Nephron (organoid): ENCODE measurements at regions not wholly inside any gene's neighbourhood (a gene's known extent, or its start where the extent isn't known, plus 50 kb on each side); places are given as distances from the start of the nearest gene placed in this dataset.

Experiments used
- H3K27ac Mint-ChIP-seq, 3 experiments: 2 replicates each; pipeline ENCODE4 v1.8.0; 2020; ENCODE audit warnings: mixed read lengths in 3 of 3, mild to moderate bottlenecking in 2 of 3, moderate library complexity in 1 of 3
- H3K27me3 Mint-ChIP-seq: 2 replicates; pipeline ENCODE4 v1.8.0; 2021; ENCODE audit warnings: low read depth, mild to moderate bottlenecking, moderate library complexity, mixed read lengths
- H3K36me3 Mint-ChIP-seq: 2 replicates; pipeline ENCODE4 v1.8.0; 2020; ENCODE audit warnings: low read depth, mixed read lengths
- H3K4me1 Mint-ChIP-seq: 2 replicates; pipeline ENCODE4 v1.8.0; 2020; ENCODE audit warnings: mixed read lengths
- H3K4me3 Mint-ChIP-seq, 3 experiments: 2 replicates each; pipeline ENCODE4 v1.8.0; 2020; ENCODE audit warnings: mild to moderate bottlenecking in 3 of 3, mixed read lengths in 3 of 3, moderate library complexity in 2 of 3
- H3K9me3 Mint-ChIP-seq: 2 replicates; pipeline ENCODE4 v1.8.0; 2020; ENCODE audit warnings: mixed read lengths
- TF ChIP-seq, protein P1 (sequence below), 3 experiments: fragments of 200-600 bp; sonication (generic); IDR thresholded peaks; one replicate each; pipeline ENCODE4 v1.5.0; 2021; ENCODE audit warnings: antibody characterized with exemption in 3 of 3; ENCODE audit not compliant: unreplicated experiment in 3 of 3

DNA sequence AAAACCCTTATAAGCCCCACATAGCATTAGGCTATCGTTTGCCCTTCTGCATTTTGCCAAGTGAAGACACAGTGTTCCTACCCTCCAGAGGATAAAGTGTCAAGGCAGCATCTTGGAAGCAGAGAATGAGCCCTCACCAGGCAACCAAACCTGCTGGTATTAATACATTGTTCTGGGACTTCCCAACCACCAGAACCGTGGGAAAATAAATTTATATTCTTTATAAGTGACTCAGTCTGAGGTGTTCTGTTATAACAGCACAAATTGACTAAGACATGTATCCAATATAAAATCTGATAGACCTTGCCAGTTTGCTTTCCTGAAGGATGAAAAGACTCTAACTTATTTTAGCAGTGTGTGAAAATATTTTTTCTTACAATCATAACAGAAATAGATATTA, 792.5 kb upstream of the LRRC4C start:
- Mint-ChIP-seq H3K36me3 (no peaks in the 10 kb centered on the region), H3K4me3 (no peak overlapping the region), H3K4me1 (no peaks in the 10 kb centered on the region), H3K9me3 (peaks cover 3% of the 10 kb centered on the region), H3K27ac (no peak overlapping the region), H3K27me3 (no peaks in the 10 kb centered on the region)
- TF ChIP-seq, protein P1, sequence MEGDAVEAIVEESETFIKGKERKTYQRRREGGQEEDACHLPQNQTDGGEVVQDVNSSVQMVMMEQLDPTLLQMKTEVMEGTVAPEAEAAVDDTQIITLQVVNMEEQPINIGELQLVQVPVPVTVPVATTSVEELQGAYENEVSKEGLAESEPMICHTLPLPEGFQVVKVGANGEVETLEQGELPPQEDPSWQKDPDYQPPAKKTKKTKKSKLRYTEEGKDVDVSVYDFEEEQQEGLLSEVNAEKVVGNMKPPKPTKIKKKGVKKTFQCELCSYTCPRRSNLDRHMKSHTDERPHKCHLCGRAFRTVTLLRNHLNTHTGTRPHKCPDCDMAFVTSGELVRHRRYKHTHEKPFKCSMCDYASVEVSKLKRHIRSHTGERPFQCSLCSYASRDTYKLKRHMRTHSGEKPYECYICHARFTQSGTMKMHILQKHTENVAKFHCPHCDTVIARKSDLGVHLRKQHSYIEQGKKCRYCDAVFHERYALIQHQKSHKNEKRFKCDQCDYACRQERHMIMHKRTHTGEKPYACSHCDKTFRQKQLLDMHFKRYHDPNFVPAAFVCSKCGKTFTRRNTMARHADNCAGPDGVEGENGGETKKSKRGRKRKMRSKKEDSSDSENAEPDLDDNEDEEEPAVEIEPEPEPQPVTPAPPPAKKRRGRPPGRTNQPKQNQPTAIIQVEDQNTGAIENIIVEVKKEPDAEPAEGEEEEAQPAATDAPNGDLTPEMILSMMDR (IDR thresholded peaks at IDR 0.05; ENCODE audit: unreplicated experiment in 3 of 3) = no peak

DNA sequence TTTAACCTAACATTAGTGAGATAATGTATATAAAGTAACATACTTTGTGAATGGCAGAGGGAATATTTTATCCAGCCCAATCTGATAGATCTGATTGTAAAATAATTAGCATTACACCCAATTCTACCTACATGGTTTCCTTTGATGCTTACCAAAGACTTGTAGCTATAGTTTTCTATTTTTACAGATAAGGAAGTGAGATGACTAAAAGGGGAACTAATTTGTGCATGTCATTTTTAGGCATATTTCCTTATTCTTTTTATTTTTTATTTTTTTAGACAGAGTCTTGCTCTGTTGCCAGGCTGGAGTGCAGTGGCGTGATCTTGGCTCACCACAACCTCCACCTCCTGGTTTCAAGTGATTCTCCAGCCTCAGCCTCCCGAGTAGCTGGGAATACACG, 793.7 kb upstream of the LRRC4C start:
- no peaks in the 10 kb centered on the region for H3K27me3 Mint-ChIP-seq
- no peaks in the 10 kb centered on the region for H3K36me3 Mint-ChIP-seq
- H3K9me3 Mint-ChIP-seq = peaks cover 3% of the 10 kb centered on the region
- H3K4me3 Mint-ChIP-seq = no peak overlapping the region
- TF ChIP-seq, protein P1 (IDR thresholded peaks at IDR 0.05; ENCODE audit: unreplicated experiment in 3 of 3) = no peak
- no peaks in the 10 kb centered on the region for H3K4me1 Mint-ChIP-seq
- no peak overlapping the region for H3K27ac Mint-ChIP-seq

DNA sequence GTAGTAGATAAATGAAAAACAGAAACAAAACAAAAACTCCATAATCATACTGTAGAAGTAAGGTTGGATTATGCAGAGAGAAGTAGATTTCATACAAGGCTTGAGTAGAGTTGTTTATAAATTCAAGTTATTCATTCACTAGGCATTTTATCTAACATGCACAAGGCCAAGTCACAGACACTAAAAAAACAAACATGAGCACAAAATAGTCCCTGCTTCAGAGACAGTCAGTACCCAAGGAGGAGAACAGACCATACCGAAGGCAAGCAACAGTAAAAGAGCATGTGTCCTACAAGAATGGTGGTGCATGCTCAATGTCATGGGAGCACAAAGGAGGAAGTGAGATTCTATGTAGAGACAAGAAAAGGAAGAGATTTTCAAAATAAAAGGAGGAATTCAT, 796.5 kb upstream of the LRRC4C start:
- TF ChIP-seq, protein P1 (IDR thresholded peaks at IDR 0.05; ENCODE audit: unreplicated experiment in 3 of 3) = no peak
- no peak overlapping the region for H3K27ac Mint-ChIP-seq
- H3K4me3 Mint-ChIP-seq = no peak overlapping the region
- no peaks in the 10 kb centered on the region for H3K27me3 Mint-ChIP-seq
- no peaks in the 10 kb centered on the region for H3K4me1 Mint-ChIP-seq
- H3K9me3 Mint-ChIP-seq = peaks cover 3% of the 10 kb centered on the region
- no peaks in the 10 kb centered on the region for H3K36me3 Mint-ChIP-seq

DNA sequence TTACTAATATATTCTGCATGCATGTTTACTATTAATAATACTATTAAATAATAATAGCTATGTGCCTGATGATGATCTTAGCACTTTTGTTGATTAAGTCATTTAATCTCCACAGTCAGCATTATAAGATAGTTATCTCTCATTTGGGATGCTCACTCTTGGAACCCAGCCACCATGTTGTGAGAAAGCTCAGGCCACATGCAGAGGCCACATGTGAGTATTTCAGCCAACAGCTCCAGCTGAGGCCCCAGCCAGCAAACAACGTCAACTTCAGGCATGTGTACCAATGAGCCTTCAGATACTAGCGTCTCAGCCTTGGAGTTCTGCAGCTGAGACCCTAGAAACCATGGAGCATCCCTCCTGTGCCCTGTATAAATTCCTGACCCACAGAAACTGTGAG, 798.1 kb upstream of the LRRC4C start:
- no peaks in the 10 kb centered on the region for H3K36me3 Mint-ChIP-seq
- peaks cover 3% of the 10 kb centered on the region for H3K9me3 Mint-ChIP-seq
- no peaks in the 10 kb centered on the region for H3K4me1 Mint-ChIP-seq
- TF ChIP-seq, protein P1 (IDR thresholded peaks at IDR 0.05; ENCODE audit: unreplicated experiment in 3 of 3) = no peak
- no peak overlapping the region for H3K27ac Mint-ChIP-seq
- no peaks in the 10 kb centered on the region for H3K27me3 Mint-ChIP-seq
- no peak overlapping the region for H3K4me3 Mint-ChIP-seq

DNA sequence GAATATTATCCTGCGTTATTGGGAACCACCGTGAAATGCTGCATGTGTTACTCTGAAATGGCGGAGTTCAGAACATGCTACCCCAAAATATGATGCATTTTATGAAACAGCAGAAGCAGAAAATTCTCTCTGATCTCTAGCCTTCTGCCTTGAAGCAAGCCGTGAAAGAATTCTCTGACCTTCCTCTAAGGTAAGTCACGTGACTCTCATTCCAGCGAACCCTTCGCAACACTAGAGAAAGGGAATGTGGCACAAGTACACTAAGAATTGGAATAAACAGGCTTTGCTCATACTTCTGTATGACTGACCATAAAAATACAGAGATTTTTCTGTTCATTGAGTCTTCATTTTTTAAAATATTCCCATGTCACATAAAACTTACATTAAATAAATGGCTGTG, 805.6 kb upstream of the LRRC4C start:
- H3K9me3 Mint-ChIP-seq = no peaks in the 10 kb centered on the region
- no peaks in the 10 kb centered on the region for H3K36me3 Mint-ChIP-seq
- no peak overlapping the region for H3K4me3 Mint-ChIP-seq
- no peak overlapping the region for H3K27ac Mint-ChIP-seq
- H3K4me1 Mint-ChIP-seq = no peaks in the 10 kb centered on the region
- TF ChIP-seq, protein P1 (IDR thresholded peaks at IDR 0.05; ENCODE audit: unreplicated experiment in 3 of 3) = no peak
- H3K27me3 Mint-ChIP-seq = no peaks in the 10 kb centered on the region

DNA sequence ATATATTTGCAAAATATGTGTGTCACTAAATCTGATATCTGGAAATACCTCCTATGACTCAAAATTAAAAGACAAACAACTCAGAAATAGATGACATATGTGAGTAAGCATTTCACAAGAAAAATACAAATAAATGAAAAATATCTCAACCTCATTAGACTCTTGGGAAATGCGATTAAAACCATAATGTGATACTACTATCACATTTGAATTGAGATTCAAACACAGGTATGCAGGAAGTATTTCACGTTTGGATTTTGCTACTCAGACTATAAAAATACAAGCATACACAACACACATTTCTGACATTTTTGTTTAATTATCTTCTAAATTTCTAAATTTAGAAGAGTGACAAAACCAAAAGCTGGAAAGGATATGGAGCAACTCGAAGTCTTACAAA, 811.9 kb upstream of the LRRC4C start:
- Mint-ChIP-seq H3K27me3 (no peaks in the 10 kb centered on the region), H3K4me1 (no peaks in the 10 kb centered on the region), H3K9me3 (peaks cover 16% of the 10 kb centered on the region), H3K4me3 (no peak overlapping the region), H3K27ac (no peak overlapping the region), H3K36me3 (no peaks in the 10 kb centered on the region)
- TF ChIP-seq, protein P1 (IDR thresholded peaks at IDR 0.05; ENCODE audit: unreplicated experiment in 3 of 3) = no peak
